Kasumi-1 (cell line): ENCODE measurements at regions not wholly inside any gene's neighbourhood (a gene's known extent, or its start where the extent isn't known, plus 50 kb on each side); places are given as distances from the start of the nearest gene placed in this dataset.
"Not testable (repeated sequence)": the region's sequence is repeated elsewhere in the genome, so short reads cannot be mapped to it uniquely, and the experiment has no call there.

Source experiments
- DNase-seq, 2 experiments: peaks; one replicate each; lab custom pipeline; 2025; lab: John Stamatoyannopoulos, UW

DNA sequence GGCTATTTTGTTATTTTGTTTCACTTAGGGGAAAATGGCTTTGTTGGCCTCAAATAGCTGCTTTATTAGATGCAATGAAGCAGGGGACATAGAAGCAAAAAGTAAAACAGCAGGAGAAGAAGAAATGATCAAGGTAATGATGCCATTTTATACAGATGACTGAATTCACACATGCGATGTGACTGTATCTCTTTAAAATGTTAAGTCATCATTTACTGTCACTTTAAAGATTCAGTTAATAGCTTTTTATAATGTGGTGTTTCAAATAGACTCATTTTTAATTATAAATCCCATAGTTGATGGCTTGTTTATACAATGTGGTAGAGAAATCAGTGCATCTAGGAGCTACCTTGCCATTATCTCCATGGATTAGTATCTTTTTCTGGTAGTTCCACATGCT lies 863.9 kb upstream of the DEFB115 start:
- DNase-seq: not testable (repeated sequence)

DNA sequence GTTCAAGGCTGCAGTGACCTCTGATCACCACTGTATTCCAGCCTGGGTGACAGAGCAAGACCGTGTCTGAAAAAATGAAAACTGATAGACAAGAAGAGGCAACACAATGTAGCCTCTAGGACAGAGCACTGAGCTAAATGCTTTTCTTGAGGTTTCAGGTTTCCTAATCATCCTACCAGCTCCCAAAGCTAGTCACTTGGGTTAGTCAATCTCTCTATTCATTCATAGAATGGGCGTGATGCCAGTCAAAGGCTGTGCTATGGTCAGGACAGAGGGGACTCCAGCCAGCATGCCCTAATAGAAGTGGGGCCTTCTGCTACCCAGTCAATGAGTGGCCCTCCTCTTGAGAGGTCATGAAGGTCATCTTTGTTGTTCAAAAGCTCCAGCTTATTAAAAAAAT lies 860.4 kb upstream of the DEFB115 start:
- DNase-seq: not testable (repeated sequence)

DNA sequence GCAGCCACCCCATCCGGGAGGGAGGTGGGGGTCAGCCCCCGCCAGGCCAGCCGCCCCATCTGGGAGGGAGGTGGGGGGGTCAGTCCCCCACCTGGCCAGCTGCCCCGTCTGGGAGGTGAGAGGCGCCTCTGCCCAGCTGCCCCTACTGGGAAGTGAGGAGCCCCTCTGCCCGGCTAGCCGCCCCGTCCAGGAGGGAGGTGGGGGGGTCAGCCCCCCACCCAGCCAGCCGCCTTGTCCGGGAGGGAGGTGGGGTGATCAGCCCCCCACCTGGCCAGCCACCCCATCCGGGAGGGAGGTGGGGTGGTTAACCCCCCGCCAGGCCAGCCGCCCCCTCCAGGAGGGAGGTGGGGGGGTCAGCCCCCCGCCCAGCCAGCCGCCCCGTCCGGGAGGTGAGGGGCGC lies 852.4 kb upstream of the DEFB115 start:
- not testable (repeated sequence) for DNase-seq

- DNase-seq: not testable (repeated sequence)
Observed at GRCh38 chr20:30405585-30405984, 851.9 kb upstream of the DEFB115 start.

GRCh38 chr20:30406370-30406769 lies 851.1 kb upstream of the DEFB115 start:
- DNase-seq: not testable (repeated sequence)

DNA sequence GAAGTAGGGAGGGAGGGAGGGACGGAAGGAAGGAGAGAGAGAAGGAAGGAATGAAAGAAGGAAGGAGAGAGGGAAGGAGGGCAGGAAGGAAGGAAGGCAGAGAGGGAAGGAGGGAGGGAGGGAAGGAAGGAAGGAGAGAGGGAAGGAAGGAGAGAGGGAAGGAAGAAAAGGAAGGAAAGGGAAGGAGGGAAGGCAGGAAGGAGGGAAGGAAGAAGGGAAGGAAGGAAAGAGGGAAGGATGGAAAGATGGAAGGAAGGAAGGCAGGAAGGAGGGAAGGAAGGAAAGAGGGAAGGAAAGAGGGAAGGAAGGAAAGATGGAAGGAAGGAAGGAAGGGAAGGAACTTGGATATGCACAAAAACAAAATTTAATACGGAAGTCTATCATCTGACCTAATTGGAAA lies 844.5 kb upstream of the DEFB115 start:
- no peak for DNase-seq

GRCh38 chr20:30417387-30417786 lies 840.1 kb upstream of the DEFB115 start:
- not testable (repeated sequence) for DNase-seq

- not testable (repeated sequence) for DNase-seq
Observed at GRCh38 chr20:30418378-30418777, 839.1 kb upstream of the DEFB115 start.

DNA sequence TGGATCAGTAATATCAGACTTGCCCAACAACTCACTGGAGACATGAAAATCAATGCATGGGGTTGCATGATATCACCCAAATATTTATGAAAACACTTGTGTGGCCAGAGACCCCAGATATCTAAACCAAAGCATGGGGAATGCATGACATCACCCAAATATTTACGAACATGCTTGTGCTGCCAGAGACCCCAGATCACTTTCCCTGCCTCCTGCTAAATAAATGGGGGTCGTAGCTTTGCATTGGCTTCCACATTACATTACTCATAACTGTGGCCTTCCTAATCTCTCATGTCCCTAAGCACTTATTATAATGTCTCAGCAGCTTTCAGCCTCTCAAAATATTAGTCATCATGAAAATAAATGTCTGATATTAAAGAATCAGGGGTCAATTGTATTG lies 838.0 kb upstream of the DEFB115 start:
- no peak for DNase-seq

GRCh38 chr20:30419871-30420420 lies 837.5 kb upstream of the DEFB115 start:
- DNase-seq: not testable (repeated sequence)
